GM12878 (cell line): ENCODE measurements at regions not wholly inside any gene's neighbourhood (a gene's known extent, or its start where the extent isn't known, plus 50 kb on each side); places are given as distances from the start of the nearest gene placed in this dataset.

Experiments used
- ATAC-seq: fragments of 200-7000 bp; cut with Tn5 transposase; 3 replicates; pipeline ENCODE4 v1.9.1; 2020; ENCODE audit warnings: mild to moderate bottlenecking, moderate library complexity
- BruUV-seq: library from RNA; stranded (reverse); fragments of 400-500 nt; replicated peaks from 2 replicates; lab custom pipeline; 2021; lab: Mats Ljungman, UMichigan
- CTCF ChIA-PET: fragments of 300-600 bp; sonication (Branson Sonifier 250); formaldehyde crosslinking; extraction: SDS; loops from one replicate; lab custom pipeline; 2021; ENCODE audit warnings: inconsistent platforms; lab: Yijun Ruan, JAX
- POLR2A ChIA-PET: fragments of 350-600 bp; formaldehyde crosslinking; extraction: SDS; loops from one replicate; lab custom pipeline; 2021; ENCODE audit warnings: inconsistent platforms; lab: Charles Lee
- RAD21 ChIA-PET: fragments of 300-600 bp; sonication (Branson Sonifier 250); formaldehyde crosslinking; loops from one replicate; lab custom pipeline; 2023; ENCODE audit warnings: antibody characterized with exemption; ENCODE audit not compliant: unreplicated experiment; lab: Charles Lee
- SMC1A ChIA-PET: fragments of 300-600 bp; sonication (Branson Sonifier 250); formaldehyde crosslinking; loops from one replicate; lab custom pipeline; 2023; ENCODE audit not compliant: unreplicated experiment, uncharacterized antibody; lab: Charles Lee
- DNase-seq: peaks from one replicate; pipeline ENCODE4 v3.0.0-alpha.2; 2011; ENCODE audit warnings: low read depth, low spot score
- FAIRE-seq: peaks from 3 replicates; lab custom pipeline; 2011; peaks lifted over from hg19 to GRCh38; lab: Jason Lieb, UNC
- H2AFZ ChIP-seq: 2 replicates; pipeline ENCODE4 v1.6.0; 2011; ENCODE audit warnings: low read depth, low read length, control low read depth; ENCODE audit not compliant: control insufficient read depth
- H3K27ac ChIP-seq: 2 replicates; pipeline ENCODE4 v1.5.1; 2011; ENCODE audit warnings: control low read depth; ENCODE audit not compliant: control insufficient read depth, insufficient read depth
- H3K27me3 ChIP-seq, 2 experiments: replicated peaks in 1 of 2; 2 replicates each; pipeline versions ENCODE4 v1.6.0 to v1.6.1; 2011; ENCODE audit warnings: low read length in 1 of 2; ENCODE audit not compliant: control insufficient read depth in 2 of 2, insufficient read depth in 2 of 2
- H3K36me3 ChIP-seq, 2 experiments: 2 replicates each; pipeline ENCODE4 v1.5.1; 2011; ENCODE audit warnings: low read length in 1 of 2; ENCODE audit not compliant: control insufficient read depth in 2 of 2, insufficient read depth in 2 of 2
- H3K4me1 ChIP-seq: 2 replicates; pipeline ENCODE4 v1.6.1; 2011; ENCODE audit warnings: mild to moderate bottlenecking, low read length, moderate library complexity, mixed read lengths; ENCODE audit not compliant: control insufficient read depth, insufficient read depth
- H3K4me2 ChIP-seq: 2 replicates; pipeline ENCODE4 v1.6.0; 2011; ENCODE audit warnings: control low read depth; ENCODE audit not compliant: control insufficient read depth, insufficient read depth
- H3K4me3 ChIP-seq: fragments of 200-600 bp; sonication (generic); 2 replicates; pipeline ENCODE4 v1.5.1; 2016
- H3K79me2 ChIP-seq: 2 replicates; pipeline ENCODE4 v1.6.0; 2011; ENCODE audit warnings: low read length; ENCODE audit not compliant: control insufficient read depth, insufficient read depth
- H3K9ac ChIP-seq: 2 replicates; pipeline ENCODE4 v1.8.0; 2011; ENCODE audit warnings: low read length, control low read depth, mixed read lengths; ENCODE audit not compliant: control insufficient read depth, insufficient read depth
- H3K9me3 ChIP-seq: replicated peaks from 3 replicates; pipeline ENCODE4 v1.5.1; 2011; ENCODE audit warnings: mild to moderate bottlenecking, low read length; ENCODE audit not compliant: control insufficient read depth, insufficient read depth
- H4K20me1 ChIP-seq: 2 replicates; pipeline ENCODE4 v1.6.0; 2011; ENCODE audit not compliant: control insufficient read depth, insufficient read depth
- CBX5 ChIP-seq: sonication (generic); IDR thresholded peaks from 2 replicates; pipeline ENCODE4 v1.6.1; 2016; ENCODE audit warnings: low read depth, moderate library complexity, mild to moderate bottlenecking, inconsistent platforms
- CHD1 ChIP-seq: IDR thresholded peaks from 2 replicates; pipeline ENCODE4 v1.6.1; 2012; ENCODE audit warnings: low read depth, low read length, improper control_type of control experiment
- CHD2 ChIP-seq: IDR thresholded peaks from 2 replicates; pipeline ENCODE4 v1.6.1; 2011; ENCODE audit warnings: low read depth, low read length, improper control_type of control experiment, borderline replicate concordance
- CHD4 ChIP-seq: fragments of 200-600 bp; sonication (generic); IDR thresholded peaks from 2 replicates; pipeline ENCODE4 v1.6.1; 2016; ENCODE audit warnings: mild to moderate bottlenecking
- HCFC1 ChIP-seq: fragments of 150-350 bp; IDR thresholded peaks from 2 replicates; pipeline ENCODE4 v1.6.1; 2014; ENCODE audit warnings: low read length
- IKZF1 ChIP-seq: fragments of 450-650 bp; conservative IDR thresholded peaks from 2 replicates; pipeline ENCODE4 v1.6.1; 2017; ENCODE audit warnings: antibody characterized with exemption, mild to moderate bottlenecking
- JUNB ChIP-seq: IDR thresholded peaks from 2 replicates; pipeline ENCODE4 v1.6.1; 2016; ENCODE audit warnings: antibody characterized with exemption, mild to moderate bottlenecking
- MXI1 ChIP-seq: fragments of 150-350 bp; IDR thresholded peaks from 2 replicates; pipeline ENCODE4 v1.6.1; 2011; ENCODE audit warnings: low read depth, mild to moderate bottlenecking, inconsistent platforms, low read length, improper control_type of control experiment
- NR2C1 ChIP-seq: fragments of 450-650 bp; IDR thresholded peaks from 2 replicates; pipeline ENCODE4 v1.6.1; 2017; ENCODE audit warnings: antibody characterized with exemption, mild to moderate bottlenecking, moderate library complexity
- RAD21 ChIP-seq: IDR thresholded peaks from 2 replicates; pipeline ENCODE4 v1.6.1; 2011; ENCODE audit warnings: mild to moderate bottlenecking, low read depth, low read length, moderate library complexity; ENCODE audit not compliant: insufficient read depth
- RBBP5 ChIP-seq: fragments of 200-600 bp; sonication (generic); conservative IDR thresholded peaks from 2 replicates; pipeline ENCODE4 v1.6.1; 2016
- RELA ChIP-seq: fragments of 450-650 bp; IDR thresholded peaks from 2 replicates; pipeline ENCODE4 v1.8.0; 2014; ENCODE audit warnings: borderline replicate concordance; ENCODE audit not compliant: partially characterized antibody
- SUZ12 ChIP-seq: fragments of 200-600 bp; sonication (generic); IDR thresholded peaks from one replicate; pipeline ENCODE4 v1.6.1; 2018; ENCODE audit warnings: antibody characterized with exemption, mild to moderate bottlenecking; ENCODE audit not compliant: unreplicated experiment
- TBL1XR1 ChIP-seq: IDR thresholded peaks from 2 replicates; pipeline ENCODE4 v1.6.1; 2012; ENCODE audit warnings: low read depth, low read length, improper control_type of control experiment
- TCF7 ChIP-seq: IDR thresholded peaks from 2 replicates; pipeline ENCODE4 v1.6.1; 2014; ENCODE audit warnings: antibody characterized with exemption, borderline replicate concordance
- ZZZ3 ChIP-seq: IDR thresholded peaks from 2 replicates; pipeline ENCODE4 v1.6.1; 2011; ENCODE audit warnings: low read depth; ENCODE audit not compliant: control insufficient read depth, insufficient read length
- WGBS: methylation state at CpG from one replicate; pipeline ENCODE4 v1.1.6; 2016; ENCODE audit warnings: low lambda C conversion rate; ENCODE audit not compliant: insufficient replicate concordance, insufficient coverage; ENCODE audit errors: missing lambda C conversion rate; 5-methylcytosine and 5-hydroxymethylcytosine counted together
- in situ Hi-C: fragments of 300-500 bp; cut with MboI; formaldehyde crosslinking; loops from 9 replicates; pipeline ENCODE4 v1.14.3; 2018; ENCODE audit warnings: mixed read lengths
- intact Hi-C: fragments of 100-400 bp; cut with micrococcal nuclease; formaldehyde crosslinking; loops from one replicate; pipeline ENCODE4 v1.14.2; 2022; ENCODE audit not compliant: unreplicated experiment
- TF ChIP-seq, protein P1 (sequence below): fragments of 450-650 bp; IDR thresholded peaks from 2 replicates; pipeline ENCODE4 v1.6.1; 2017; ENCODE audit warnings: low read depth, mild to moderate bottlenecking, moderate library complexity
- TF ChIP-seq, protein P2 (sequence below): IDR thresholded peaks from 2 replicates; pipeline ENCODE4 v1.6.1; 2011; ENCODE audit warnings: borderline replicate concordance, low read depth, mild to moderate bottlenecking, moderate library complexity, low read length; ENCODE audit not compliant: insufficient read depth, poor library complexity, severe bottlenecking
- TF ChIP-seq, protein P3 (sequence below): fragments of 450-650 bp; IDR thresholded peaks from 2 replicates; pipeline ENCODE4 v1.6.1; 2017; ENCODE audit warnings: mild to moderate bottlenecking, moderate library complexity

DNA sequence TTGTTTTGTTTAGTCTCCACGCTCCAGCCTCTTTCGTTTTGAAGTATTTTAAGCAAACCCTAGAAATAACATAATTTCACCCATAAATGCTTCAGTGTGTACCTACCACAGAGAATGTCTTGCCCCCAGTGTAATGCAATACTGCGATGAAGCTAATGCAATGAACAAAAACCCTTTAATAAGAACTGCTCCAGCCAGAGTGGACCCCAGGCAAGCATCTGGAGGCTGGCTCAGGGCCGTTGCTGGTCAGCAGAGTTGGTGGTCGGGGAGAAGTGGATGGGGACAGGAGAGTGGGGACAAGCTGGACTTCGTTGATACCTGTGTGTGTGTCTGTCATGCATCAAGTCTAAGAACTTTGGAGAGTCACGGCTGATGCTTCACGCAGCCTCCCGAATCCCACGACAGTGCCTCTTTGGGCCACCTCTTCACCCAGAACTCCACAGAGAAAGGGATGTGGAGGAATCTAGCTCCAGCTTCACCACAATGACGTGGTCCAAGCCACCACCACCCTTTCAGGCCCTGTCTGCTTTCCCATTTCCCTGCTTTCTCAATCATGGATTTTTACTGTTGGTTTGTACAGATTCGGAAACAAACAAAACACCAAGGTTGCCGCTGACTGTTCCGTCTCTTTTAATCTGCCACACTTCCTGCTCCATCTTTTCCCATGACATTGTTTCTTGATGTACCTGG, 108.6 kb upstream of the ERRFI1 start:
- intact Hi-C loops: no loop called here
- no TSS peak for BruUV-seq
- FAIRE-seq: no peak
- Histone ChIP-seq H3K4me3 (no peak overlapping the region), H3K4me2 (no peak overlapping the region), H3K9ac (no peak overlapping the region), H3K36me3 (no peaks in the 10 kb centered on the region), H3K27me3 (no peaks in the 10 kb centered on the region), H3K9me3 (no peaks in the 10 kb centered on the region), H3K79me2 (no peaks in the 10 kb centered on the region), H2AFZ (no peak overlapping the region), H3K4me1 (no peaks in the 10 kb centered on the region), H3K27ac (no peak overlapping the region), H4K20me1 (no peaks in the 10 kb centered on the region)
- ChIA-PET CTCF (interaction anchor here (0.6 kb wide), 1 partner anchor 103 kb away, joined by 3 read pairs; no protein-coding TSS in a partner anchor), RAD21 (interaction anchor here (1.3 kb wide), 1 partner anchor 119 kb away, joined by 3 read pairs; no protein-coding TSS in a partner anchor), POLR2A (no interaction called here), SMC1A (interaction anchor here (1.0 to 1.8 kb wide), 3 partner anchors 11 to 146 kb away, joined by 3 to 5 read pairs (median 3); no protein-coding TSS in a partner anchor)
- no peak for DNase-seq
- no peak for ATAC-seq
- in situ Hi-C loops: no loop called here
- WGBS: 61% methylated on average over 14 of the region's 14 CpGs
- TF ChIP-seq RBBP5 (no peak), CHD4 (no peak), CHD2 (no peak), CHD1 (no peak), MXI1 (no peak), IKZF1 (no peak), JUNB (no peak), TCF7 (no peak), SUZ12 (no peak), TBL1XR1 (no peak), ZZZ3 (no peak), NR2C1 (no peak), RAD21 (no peak), RELA (no peak), HCFC1 (no peak), CBX5 (no peak)
- TF ChIP-seq, protein P1, sequence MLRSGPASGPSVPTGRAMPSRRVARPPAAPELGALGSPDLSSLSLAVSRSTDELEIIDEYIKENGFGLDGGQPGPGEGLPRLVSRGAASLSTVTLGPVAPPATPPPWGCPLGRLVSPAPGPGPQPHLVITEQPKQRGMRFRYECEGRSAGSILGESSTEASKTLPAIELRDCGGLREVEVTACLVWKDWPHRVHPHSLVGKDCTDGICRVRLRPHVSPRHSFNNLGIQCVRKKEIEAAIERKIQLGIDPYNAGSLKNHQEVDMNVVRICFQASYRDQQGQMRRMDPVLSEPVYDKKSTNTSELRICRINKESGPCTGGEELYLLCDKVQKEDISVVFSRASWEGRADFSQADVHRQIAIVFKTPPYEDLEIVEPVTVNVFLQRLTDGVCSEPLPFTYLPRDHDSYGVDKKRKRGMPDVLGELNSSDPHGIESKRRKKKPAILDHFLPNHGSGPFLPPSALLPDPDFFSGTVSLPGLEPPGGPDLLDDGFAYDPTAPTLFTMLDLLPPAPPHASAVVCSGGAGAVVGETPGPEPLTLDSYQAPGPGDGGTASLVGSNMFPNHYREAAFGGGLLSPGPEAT: no peak
- TF ChIP-seq, protein P2, sequence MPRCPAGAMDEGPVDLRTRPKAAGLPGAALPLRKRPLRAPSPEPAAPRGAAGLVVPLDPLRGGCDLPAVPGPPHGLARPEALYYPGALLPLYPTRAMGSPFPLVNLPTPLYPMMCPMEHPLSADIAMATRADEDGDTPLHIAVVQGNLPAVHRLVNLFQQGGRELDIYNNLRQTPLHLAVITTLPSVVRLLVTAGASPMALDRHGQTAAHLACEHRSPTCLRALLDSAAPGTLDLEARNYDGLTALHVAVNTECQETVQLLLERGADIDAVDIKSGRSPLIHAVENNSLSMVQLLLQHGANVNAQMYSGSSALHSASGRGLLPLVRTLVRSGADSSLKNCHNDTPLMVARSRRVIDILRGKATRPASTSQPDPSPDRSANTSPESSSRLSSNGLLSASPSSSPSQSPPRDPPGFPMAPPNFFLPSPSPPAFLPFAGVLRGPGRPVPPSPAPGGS: no peak
- TF ChIP-seq, protein P3, sequence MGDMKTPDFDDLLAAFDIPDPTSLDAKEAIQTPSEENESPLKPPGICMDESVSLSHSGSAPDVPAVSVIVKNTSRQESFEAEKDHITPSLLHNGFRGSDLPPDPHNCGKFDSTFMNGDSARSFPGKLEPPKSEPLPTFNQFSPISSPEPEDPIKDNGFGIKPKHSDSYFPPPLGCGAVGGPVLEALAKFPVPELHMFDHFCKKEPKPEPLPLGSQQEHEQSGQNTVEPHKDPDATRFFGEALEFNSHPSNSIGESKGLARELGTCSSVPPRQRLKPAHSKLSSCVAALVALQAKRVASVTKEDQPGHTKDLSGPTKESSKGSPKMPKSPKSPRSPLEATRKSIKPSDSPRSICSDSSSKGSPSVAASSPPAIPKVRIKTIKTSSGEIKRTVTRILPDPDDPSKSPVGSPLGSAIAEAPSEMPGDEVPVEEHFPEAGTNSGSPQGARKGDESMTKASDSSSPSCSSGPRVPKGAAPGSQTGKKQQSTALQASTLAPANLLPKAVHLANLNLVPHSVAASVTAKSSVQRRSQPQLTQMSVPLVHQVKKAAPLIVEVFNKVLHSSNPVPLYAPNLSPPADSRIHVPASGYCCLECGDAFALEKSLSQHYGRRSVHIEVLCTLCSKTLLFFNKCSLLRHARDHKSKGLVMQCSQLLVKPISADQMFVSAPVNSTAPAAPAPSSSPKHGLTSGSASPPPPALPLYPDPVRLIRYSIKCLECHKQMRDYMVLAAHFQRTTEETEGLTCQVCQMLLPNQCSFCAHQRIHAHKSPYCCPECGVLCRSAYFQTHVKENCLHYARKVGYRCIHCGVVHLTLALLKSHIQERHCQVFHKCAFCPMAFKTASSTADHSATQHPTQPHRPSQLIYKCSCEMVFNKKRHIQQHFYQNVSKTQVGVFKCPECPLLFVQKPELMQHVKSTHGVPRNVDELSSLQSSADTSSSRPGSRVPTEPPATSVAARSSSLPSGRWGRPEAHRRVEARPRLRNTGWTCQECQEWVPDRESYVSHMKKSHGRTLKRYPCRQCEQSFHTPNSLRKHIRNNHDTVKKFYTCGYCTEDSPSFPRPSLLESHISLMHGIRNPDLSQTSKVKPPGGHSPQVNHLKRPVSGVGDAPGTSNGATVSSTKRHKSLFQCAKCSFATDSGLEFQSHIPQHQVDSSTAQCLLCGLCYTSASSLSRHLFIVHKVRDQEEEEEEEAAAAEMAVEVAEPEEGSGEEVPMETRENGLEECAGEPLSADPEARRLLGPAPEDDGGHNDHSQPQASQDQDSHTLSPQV: no peak
